ENCODE measurements at regions not wholly inside any gene's neighbourhood (a gene's known extent, or its start where the extent isn't known, plus 50 kb on each side); places are given as distances from the start of the nearest gene placed in this dataset.

DNA sequence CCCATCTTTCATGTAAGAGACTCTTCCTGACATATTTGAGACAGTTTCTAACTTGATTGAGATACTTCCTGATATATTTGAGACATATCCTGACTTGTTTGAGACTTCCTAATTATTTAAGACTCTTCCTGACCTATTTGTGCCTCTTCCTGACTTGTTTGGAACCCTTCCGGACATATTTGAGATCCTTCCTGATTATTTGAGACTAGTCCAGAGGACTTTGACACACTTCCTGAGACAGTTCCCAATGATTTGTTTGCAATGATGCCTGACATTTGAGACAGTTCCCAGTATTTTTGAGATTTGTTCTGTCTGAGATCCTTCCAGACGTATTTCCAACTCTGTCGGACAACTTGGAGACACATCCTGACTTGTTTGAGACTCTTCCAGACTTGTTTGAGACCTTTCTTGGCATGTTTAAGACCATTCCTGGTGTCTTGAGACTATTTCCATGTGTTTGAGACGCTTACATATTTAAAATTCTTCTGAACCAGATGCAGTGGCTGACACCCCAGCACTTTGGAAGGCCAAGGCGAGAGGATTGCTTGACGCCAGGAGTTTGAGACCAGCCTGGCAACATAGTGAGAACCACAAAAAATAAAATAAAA is 118.9 kb upstream of the USP9X start:
- peak; percentile 2 for DNase-seq (ENCODE audit: low read depth)
- TF ChIP-seq, protein P1, sequence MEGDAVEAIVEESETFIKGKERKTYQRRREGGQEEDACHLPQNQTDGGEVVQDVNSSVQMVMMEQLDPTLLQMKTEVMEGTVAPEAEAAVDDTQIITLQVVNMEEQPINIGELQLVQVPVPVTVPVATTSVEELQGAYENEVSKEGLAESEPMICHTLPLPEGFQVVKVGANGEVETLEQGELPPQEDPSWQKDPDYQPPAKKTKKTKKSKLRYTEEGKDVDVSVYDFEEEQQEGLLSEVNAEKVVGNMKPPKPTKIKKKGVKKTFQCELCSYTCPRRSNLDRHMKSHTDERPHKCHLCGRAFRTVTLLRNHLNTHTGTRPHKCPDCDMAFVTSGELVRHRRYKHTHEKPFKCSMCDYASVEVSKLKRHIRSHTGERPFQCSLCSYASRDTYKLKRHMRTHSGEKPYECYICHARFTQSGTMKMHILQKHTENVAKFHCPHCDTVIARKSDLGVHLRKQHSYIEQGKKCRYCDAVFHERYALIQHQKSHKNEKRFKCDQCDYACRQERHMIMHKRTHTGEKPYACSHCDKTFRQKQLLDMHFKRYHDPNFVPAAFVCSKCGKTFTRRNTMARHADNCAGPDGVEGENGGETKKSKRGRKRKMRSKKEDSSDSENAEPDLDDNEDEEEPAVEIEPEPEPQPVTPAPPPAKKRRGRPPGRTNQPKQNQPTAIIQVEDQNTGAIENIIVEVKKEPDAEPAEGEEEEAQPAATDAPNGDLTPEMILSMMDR (IDR thresholded peaks at IDR 0.05; ENCODE audit: insufficient read depth, low read length): no peak
- H3K4me3 ChIP-seq (ENCODE audit: low read depth, low read length): no peak overlapping the region

- H3K4me3 ChIP-seq (ENCODE audit: low read depth, low read length): no peak overlapping the region
- TF ChIP-seq, protein P1 (IDR thresholded peaks at IDR 0.05; ENCODE audit: insufficient read depth, low read length): no peak
- no peak for DNase-seq (ENCODE audit: low read depth)
These were observed 117.1 kb upstream of the USP9X start for GRCh38 chrX:40968180-40968579.

DNA sequence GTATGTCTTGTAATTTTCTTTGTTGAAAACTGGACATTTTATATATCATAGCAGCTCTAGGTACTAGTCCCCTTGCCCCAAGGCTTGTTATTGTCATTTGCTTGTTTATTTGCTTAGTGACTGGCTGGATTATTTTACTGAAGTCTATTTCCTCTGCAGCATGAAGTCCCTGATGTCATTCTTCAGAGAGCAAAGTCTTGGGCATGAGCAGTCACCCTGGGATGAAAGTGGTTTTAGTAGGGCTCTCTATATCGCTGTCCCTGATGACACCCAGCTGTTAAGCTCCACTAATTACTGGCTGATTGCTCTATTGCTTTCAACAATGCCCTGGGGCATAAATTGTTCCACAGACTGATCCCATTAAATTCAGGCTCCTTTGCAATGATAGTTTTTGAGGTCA is 113.5 kb upstream of the USP9X start:
- H3K4me3 ChIP-seq (ENCODE audit: low read depth, low read length): no peak overlapping the region
- no peak for DNase-seq (ENCODE audit: low read depth)
- TF ChIP-seq, protein P1 (IDR thresholded peaks at IDR 0.05; ENCODE audit: insufficient read depth, low read length): no peak

DNA sequence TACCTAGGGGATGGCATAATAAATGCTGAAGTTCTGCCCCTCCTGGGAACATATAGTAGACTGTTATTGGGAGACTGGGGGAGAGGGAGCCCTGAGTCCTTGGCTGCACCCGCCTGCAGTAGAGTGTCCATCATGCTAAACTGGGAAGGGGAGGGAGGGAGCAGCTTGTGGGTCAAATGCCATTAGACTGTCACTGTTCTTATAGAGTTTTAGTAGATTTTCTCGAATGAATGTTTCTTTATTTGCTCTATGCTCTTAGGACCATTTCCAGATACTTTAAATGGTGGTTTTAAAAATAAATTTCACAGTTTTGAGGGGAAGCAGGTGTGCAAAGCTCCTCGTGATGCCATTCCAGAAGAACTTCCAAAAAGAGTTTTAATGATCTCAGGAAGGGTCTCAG is 111.6 kb upstream of the USP9X start:
- no peak for DNase-seq (ENCODE audit: low read depth)
- TF ChIP-seq, protein P1 (IDR thresholded peaks at IDR 0.05; ENCODE audit: insufficient read depth, low read length): no peak
- no peak overlapping the region for H3K4me3 ChIP-seq (ENCODE audit: low read depth, low read length)

DNA sequence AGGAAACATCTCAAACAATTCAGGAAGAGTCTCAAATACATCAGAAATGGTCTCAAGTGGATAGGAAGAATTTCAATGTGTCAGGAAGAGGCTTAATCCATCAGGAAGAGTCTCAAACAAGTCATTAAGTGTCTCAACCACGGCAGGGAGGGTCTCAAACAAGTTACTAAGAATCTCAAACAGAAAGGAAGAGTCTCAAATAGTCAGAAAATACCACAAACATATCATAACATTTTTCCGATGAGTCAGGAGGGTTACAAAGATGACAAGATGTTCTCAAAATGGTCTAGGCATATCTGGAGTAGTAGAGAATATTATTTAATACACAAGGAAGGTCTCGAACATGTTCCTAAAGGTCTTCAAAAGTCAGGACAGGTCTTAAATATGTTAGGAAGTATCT is 109.3 kb upstream of the USP9X start:
- TF ChIP-seq, protein P1 (IDR thresholded peaks at IDR 0.05; ENCODE audit: insufficient read depth, low read length): no peak
- no peak overlapping the region for H3K4me3 ChIP-seq (ENCODE audit: low read depth, low read length)
- no peak for DNase-seq (ENCODE audit: low read depth)

DNA sequence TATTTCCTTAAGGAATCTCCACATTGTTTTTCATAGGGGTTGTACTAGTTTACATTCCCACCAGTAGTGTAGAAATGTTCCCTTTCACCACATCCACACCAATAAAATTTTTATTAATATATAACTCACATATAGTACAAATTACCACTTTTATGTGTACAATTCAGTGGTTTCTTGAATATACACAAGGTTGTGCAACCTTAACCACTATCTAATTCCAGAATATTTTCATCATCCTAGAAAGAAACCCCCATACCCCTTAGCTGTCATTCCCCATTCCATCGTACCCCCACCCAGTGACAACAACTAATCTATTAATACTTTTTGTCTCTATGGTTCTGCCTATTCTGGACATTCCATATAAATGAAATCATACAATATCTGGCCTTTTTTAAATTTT is 108.3 kb upstream of the USP9X start:
- DNase-seq (ENCODE audit: low read depth): no peak
- TF ChIP-seq, protein P1 (IDR thresholded peaks at IDR 0.05; ENCODE audit: insufficient read depth, low read length): no peak
- no peak overlapping the region for H3K4me3 ChIP-seq (ENCODE audit: low read depth, low read length)

- DNase-seq (ENCODE audit: low read depth): no peak
- H3K4me3 ChIP-seq (ENCODE audit: low read depth, low read length): no peak overlapping the region
- TF ChIP-seq, protein P1 (IDR thresholded peaks at IDR 0.05; ENCODE audit: insufficient read depth, low read length): no peak
These were observed 100.3 kb upstream of the USP9X start for GRCh38 chrX:40984962-40985361.

Measured in fibroblast of the aortic adventitia (primary cell).